Hematopoietic multipotent progenitor cell treated with erythropoietin and hydrocortisone succinate and interleukin-3 and kit ligand, for 8 days (in vitro differentiated cells): ENCODE measurements at regions not wholly inside any gene's neighbourhood (a gene's known extent, or its start where the extent isn't known, plus 50 kb on each side); places are given as distances from the start of the nearest gene placed in this dataset.
"Not testable (repeated sequence)": the region's sequence is repeated elsewhere in the genome, so short reads cannot be mapped to it uniquely, and the experiment has no call there.

Source experiments
- DNase-seq: peaks from one replicate; pipeline ENCODE4 v3.0.0-alpha.2; 2015

DNA sequence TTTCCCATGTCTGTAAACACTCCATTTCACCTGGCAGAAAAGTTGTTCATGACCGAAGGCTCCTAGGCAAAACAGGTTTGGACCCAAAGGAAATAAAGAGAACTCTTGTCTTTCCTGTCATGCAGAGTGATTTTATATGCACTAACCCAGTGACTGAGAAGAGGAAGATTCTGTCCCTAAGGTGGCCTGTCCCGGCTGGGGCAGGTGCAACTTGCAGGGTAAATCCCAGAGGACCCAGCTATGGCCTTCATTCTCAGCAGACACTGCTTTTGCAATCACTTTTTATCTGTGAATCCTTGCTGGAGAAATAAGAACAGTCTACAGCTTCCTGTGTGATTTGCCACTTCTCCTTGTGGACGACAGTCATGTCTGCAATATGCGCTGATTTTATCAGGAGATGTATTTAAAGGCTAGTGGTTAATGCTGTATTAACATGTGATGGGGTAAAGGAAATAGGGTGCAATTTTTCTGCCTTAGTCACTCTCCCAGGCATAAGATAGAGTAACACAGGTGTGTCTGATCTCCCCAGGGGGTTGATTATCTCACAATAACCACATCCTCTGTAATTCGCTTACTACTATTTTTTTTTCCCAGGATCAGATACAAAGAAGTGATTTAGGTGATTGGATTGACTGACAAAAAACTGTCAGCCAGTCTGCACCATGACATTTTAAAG, 696.8 kb upstream of the SOX9 start:
- DNase-seq = no peak

DNA sequence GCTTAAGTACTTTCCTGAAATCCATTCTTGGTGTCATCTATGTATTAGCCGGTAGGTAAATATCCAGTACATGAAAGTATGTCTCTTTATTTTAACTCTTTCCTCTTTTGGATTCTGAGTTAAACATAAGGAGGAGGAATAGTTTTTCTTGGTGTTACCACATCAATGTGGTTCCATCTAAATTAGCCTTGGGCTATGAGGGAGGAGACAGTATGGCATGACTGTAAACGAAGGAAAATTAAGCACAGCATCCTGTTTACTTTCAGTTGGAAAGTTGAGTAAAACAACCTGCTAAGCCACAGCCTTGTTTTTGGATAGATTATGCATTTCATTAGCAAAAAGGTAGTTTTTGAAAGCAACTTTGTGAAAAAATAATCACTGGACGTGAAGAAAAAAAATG, 693.0 kb upstream of the SOX9 start:
- no peak for DNase-seq

GRCh38 chr17:71428897-71429296, 691.9 kb upstream of the SOX9 start:
- no peak for DNase-seq

DNA sequence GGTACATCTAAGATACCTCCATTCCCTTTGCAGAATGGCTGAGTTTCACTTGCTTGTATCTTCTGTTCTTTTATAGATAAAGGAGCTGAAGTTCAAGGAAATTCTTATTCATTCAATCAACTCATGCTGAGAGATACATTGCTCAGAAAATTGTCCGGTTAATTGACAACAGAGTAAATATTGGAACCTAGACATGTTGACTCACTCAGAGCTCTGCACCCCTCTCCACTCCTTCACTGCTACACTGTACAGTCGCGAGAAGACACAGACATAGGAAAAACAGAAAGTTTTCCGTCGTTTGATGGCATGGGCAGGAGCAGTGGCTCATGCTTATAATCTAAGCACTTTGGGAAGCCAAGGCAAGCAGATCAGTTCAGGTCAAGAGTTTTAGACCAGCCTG, 690.5 kb upstream of the SOX9 start:
- no peak for DNase-seq

DNA sequence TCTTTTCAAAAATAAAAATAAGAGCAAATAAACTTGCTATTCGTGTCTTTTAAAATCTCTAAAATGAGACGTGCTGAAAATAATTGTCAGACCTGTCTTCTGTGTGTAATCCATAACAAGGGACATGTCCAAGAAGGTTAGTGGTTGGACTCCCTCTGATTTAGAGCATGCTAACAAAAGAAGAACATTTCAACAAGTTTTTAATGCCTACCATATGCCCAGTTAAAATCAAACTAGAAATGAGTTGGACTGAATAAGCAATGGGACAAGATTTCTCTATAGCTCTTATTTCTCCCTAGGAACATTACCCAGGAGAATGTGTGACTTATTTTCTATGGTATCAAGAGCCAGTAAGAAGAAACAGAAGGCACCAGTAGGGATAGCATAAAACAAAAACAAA, 689.7 kb upstream of the SOX9 start:
- no peak for DNase-seq

DNA sequence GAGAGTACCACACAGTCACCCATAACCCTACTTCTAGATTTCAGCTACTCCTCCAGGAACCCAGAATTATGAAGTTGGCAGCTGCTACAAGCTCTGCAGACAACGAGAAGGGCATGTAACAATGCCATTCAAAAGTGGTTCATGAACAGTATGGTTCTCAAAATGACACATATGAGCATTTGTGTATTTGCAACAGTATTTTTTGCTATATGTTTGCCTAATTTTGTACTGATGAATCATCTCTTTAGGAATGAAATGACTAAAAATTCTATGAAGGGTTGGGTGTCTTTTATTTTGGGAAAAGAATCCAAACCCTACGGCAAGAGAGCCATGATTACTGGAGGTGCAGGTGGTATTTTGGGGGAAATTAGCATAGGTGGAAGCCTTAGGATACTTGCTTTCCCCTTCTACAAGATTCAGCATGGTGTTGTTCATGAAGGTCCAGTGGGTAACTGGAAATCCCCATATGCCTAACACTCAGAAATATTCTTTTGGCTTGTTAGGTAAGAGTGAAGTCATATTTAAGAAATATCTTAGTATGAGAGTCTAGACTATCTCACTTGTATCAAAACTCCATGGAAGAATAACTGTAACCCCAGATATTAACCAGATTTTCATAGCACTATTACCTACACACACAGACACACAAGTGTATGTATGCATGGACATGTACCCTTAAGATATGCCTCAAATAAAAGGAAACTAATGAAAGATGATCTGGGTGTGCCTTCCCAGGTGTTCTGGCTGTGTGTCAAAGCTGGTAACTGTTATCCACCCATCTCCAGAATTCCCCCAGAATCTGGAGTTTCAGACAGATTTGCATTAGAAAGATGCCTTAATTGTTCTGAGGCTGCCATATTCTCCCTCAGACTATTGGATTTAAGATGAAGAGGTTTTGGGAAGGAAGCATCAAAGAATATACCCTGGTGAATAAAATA, 688.2 kb upstream of the SOX9 start:
- DNase-seq = no peak

DNA sequence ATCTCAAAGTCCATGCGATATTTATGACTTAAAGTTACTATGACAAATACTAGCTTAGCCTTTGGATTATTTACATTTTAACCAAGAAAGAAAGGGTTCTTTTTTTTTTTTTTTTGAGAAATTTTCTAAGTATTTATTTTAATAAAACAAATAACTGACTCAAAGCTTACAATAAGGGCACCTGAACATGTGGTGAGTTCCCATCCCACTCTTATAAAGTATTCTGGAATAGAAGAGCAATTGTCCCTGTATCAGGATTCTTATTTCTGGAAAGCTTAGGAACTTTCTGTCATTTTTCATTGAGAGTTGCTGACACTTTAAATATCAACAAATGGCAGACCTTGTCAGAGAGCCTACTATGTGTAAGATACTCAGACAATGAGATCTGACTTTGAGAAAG, 686.1 kb upstream of the SOX9 start:
- DNase-seq = no peak

DNA sequence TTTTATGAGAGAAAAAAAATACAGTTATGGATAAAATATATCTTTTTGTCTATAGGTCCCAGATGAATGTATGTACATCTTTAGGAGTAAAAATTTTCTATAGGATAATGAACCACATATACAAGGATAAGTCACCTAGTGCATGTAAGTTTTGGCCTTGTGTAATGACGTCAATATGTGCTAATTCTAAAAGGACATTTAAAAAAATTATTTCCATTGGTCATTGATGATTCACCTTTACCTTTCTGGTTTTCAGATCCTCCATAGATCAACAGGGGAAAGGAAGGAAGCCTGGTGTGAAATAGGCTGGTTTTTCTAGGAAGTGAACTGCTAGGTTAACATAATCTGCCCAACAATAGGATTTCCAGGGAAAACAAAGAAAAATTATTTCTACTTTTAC, 684.3 kb upstream of the SOX9 start:
- no peak for DNase-seq

- no peak for DNase-seq
Observed at GRCh38 chr17:71437166-71437565, 683.7 kb upstream of the SOX9 start.

- no peak for DNase-seq
Observed at GRCh38 chr17:71438631-71439146, 682.1 kb upstream of the SOX9 start.

DNA sequence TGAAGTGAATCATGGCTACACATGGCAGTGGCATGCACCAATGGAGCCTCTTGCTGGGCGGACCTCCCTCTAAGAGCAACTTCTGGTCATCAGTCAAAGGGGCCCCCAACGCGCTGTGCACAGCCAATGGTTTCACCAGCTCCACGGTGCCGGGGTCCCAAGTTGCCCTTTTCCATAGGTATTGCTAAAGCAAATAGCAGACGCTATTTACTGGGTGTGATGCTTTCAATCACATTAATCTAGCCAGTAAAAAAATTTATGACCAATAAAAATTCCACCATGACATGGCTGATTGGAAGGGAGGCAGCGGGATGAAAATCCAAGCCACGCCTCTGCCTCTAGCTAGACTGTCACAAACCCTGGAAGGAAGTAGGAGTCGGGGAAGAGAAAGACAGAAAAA, 680.3 kb upstream of the SOX9 start:
- DNase-seq = no peak

- DNase-seq = no peak
Observed at GRCh38 chr17:71441098-71441497, 679.7 kb upstream of the SOX9 start.

DNA sequence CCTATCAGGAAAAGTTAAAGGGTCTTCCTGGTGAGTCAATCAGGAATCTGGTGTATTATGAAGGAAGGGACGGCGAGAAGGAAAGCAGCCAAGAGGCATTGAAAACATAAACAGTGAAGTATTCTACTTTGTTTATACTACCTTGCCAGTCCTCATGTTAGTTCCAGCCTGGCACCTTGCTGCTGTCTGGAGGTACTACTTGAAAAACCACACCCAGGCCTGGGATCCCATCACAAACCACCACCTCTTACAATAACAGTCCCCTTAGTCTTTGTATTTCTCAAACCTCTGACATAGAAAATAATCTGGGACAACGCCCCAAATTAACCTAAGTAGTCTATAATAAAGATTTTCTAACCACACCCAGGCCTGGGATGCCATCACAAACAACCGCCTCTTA, 676.7 kb upstream of the SOX9 start:
- DNase-seq = no peak

GRCh38 chr17:71446645-71447437, 674.0 kb upstream of the SOX9 start:
- no peak for DNase-seq

- no peak for DNase-seq
Observed at GRCh38 chr17:71447644-71448043, 673.2 kb upstream of the SOX9 start.

DNA sequence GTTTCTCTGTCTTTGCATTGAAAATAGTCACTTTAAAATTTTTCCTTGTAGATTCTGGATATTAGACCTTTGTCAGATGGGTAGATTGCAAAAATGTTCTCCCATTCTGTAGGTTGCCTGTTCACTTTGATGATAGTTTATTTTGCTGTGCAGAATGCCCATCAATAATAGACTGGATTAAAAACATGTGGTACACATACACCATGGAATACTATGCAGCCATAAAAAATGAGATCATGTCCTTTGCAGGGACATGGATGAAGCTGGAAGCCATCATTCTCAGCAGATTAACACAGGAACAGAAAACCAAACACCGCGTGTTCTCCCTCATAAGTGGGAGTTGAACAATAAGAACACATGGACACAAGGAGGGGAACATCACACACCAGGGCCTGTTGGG, 670.2 kb upstream of the SOX9 start:
- DNase-seq = not testable (repeated sequence)

GRCh38 chr17:71453876-71454422, 666.9 kb upstream of the SOX9 start:
- no peak for DNase-seq

DNA sequence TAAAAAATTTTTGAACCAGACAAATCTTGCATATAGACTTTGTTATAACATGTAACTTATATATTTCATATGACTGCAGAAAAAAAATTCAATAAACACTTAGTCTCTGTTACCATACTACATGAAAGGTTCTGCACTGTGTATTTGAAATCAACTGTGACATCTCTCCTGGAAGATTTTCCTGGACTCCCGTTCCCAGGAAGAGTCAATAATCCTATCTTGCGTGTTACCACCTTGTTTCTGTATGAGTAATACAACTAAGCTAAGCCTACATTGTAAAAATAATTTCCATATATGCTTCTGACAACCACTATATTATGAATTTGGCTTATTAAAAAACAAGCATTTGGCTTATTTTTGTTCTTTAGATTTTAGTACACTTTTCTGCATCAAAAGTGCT, 665.6 kb upstream of the SOX9 start:
- no peak for DNase-seq

- DNase-seq = no peak
Observed at GRCh38 chr17:71458322-71458721, 662.5 kb upstream of the SOX9 start.

GRCh38 chr17:71460943-71461342, 659.9 kb upstream of the SOX9 start:
- DNase-seq = no peak

- no peak for DNase-seq
Observed at GRCh38 chr17:71461498-71462169, 659.2 kb upstream of the SOX9 start.

DNA sequence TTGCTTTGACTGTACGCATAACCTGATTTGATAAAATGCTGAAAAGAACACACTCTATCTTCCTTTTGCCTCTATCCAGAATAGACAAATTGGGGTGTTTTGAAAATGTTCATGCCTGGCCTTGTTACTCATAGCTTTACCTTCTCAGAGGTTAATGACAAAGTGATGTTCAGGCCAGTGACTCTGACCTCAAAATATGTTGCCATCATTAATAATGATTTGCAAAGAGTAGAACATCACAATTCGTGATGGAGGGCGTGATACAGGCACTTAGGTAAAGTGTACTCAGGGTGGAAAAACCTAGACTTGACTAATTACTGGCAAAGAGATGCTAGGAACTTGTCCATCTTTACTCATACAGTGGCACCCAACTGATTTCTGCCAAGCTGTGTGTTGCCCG, 656.6 kb upstream of the SOX9 start:
- DNase-seq = no peak
